HG03442 (cell line): ENCODE measurements at regions not wholly inside any gene's neighbourhood (a gene's known extent, or its start where the extent isn't known, plus 50 kb on each side); places are given as distances from the start of the nearest gene placed in this dataset.
"Not testable (repeated sequence)": the region's sequence is repeated elsewhere in the genome, so short reads cannot be mapped to it uniquely, and the experiment has no call there.

ENCODE experiments used
- ATAC-seq: cut with Tn5 transposase; IDR thresholded peaks from one replicate; pipeline ENCODE4 v1.9.1; 2021; ENCODE audit warnings: mild to moderate bottlenecking, moderate library complexity; ENCODE audit not compliant: unreplicated experiment

DNA sequence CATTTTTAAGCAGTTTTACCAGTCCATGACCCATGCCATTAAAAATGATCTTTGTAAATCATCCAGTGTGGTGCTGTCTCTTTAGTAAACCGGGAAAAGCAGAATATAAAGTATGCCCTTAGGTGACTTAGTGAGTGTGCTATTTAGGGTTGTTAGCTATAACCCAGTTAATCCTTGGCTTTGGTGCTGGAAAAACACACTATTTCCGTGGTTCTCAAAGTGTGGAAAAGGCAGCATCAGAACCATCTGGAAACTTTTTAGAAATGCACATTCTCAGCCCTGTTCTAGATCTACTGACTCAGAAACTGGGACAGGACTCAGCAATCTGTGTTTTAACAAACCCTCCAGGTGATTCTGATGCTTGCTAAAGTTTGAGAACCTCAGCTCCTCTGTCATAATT, 123.6 kb upstream of the ZNF608 start:
- ATAC-seq, result no peak

- ATAC-seq, result no peak
Observed at GRCh38 chr5:124871303-124871702, 124.9 kb upstream of the ZNF608 start.

DNA sequence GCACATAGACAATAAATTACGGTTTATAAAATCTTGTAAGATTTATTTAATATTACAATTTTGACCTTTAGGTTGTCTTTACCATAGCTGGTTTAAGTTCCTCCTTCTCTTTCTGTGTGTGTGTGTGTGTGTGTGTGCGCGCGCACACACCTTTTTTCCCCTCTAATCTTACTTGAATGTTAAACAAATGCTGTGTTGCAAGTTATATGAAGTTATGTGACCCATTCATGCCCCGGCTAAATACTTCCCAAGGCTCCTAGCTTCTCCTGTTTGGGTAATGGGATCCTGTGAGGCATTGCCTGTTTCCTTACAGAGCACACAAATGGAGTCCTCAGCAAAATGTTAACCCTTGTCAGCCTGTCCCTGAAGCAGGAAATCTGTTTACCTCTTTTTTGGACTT, 125.6 kb upstream of the ZNF608 start:
- ATAC-seq, result no peak

DNA sequence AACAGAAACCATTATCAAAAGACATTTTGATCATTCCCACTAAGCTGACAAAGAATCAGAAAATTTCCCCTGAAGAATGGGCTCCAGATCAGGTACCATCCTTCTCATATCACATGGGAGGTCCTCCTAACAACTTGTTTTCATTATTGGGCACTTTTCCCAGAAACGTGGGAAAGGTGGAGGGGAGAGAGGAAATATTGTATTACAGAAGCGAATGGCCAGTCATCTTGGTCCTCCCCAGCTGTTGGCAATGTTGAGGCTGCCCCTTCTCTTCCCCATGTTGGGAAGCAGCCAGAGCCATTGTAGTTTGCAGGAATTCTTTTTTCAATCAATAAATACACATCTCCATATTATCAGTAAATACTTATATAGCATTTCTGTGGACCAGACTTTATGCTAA, 126.2 kb upstream of the ZNF608 start:
- no peak for ATAC-seq

DNA sequence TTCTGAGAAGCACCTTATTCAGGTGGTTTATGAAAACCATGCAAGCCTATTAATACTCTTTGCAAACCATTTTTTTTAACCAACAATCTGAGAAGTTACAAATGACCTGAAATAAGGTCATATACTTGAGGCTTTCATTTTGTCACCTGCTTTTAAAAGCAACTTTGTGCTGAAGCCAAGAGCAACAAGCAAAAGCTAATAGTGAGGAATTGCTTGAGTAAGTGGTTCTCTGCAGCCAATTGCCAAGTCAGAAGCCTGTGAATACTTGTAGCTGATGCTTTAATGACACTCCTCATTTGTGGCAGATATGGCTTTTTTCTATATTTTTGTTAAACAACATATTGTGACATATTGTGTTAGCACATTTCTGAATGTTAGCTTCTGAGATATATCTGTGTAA, 126.7 kb upstream of the ZNF608 start:
- no peak for ATAC-seq

DNA sequence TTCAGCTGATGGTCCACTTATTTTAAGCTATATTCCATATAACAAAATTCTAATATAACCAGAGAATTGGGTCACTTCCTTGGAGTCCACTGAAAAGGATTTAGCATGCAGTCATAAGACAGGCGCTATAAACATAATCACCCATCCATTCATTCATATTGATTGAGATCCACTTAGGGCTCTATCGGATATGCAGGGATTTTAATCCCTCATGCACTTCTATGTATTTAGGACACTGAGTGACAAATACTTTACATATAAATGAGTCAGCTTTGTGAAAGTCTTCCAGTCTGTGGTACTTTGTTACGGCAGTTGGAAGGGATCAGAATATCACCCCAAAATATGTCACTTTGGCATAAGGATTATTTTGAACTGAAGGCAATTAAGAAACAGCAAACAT, 127.3 kb upstream of the ZNF608 start:
- ATAC-seq, result no peak

GRCh38 chr5:124876566-124876965, 130.1 kb upstream of the ZNF608 start:
- ATAC-seq, result no peak

DNA sequence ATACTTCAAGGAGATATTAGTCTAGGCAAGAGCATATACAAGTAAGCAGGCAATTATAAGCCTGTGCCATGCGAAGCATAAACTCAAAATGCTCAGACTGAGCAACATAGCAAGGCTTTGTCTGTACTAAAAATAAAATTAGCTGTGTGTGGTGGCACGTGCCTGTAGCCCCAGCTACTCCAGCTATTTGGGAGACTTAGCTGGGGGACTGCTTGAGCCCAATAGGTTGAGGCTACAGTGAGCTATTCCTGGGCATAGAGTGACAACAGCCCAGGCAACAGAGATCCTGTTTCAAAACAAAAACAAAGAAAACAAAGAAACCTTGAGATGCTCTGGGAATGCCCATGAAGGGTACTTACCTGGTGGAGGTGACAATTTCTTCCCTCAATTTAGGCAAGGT, 130.5 kb upstream of the ZNF608 start:
- no peak for ATAC-seq

DNA sequence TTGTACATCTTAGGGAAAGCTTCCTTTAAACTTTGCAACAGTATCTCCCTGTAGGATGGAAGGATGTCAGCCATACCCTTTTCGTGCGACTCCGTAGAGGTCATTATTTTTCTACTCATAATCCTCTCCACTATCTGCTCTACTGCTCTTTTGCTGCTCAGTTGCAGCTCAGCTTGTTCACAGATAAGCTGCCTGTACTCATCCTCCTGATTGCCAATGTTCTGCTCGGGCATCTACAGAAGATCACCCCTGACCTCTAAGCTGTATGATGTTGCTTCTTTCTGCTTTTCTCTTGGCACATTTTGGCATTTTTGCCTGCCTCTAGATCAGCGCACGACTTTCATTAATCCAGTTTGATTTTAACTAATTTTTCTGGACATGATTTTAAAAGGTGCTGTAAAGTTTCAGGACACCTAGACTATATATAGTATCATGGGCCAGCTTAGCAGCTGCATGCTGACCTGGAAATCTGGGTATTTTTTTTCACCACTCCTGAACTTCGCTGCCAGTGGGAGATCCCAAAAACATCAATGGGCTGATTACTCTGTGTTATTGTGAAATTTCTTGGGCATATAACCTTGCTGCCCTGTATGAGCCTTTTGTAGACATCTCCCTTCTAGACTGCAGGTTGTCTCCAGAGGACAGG, 131.2 kb upstream of the ZNF608 start:
- no peak for ATAC-seq

DNA sequence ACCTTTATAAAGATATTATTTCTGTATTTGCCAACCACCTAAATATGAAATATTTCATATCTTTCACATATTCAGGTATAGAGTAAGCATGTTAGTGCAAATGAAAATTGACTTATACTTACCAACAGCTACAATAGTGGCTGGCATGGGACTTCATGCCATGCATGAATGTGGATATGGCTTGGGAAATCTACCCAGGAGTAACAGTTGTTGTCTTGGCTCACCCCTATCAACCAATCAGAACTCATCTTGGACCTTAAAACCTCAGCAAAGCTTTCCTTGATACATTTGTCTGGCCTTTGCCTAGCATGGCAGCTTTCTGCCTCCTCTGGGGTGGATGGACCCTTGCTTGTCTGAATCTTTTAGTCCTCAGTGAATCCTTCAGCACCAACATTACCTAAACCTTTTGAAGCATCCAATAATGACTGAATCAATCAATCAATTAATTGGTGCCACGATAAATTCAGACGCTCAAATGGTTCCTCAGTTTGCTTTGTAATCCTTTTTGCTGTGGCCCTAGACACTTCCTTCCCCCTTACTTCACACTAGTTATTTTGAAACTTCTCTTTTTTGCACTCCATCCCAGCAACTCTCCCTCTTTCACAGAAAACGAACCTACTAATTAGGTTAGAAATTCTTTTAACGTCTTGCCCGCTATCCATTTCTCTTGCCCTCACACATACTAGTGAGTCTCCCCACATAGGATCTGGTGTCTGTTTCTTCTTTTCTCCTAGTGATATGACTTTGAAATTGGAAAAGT, 132.3 kb upstream of the ZNF608 start:
- ATAC-seq, result no peak

- no peak for ATAC-seq
Observed at GRCh38 chr5:124880903-124881697, 134.7 kb upstream of the ZNF608 start.

- ATAC-seq, result no peak
Observed at GRCh38 chr5:124883681-124884080, 137.2 kb upstream of the ZNF608 start.

GRCh38 chr5:124884114-124884513, 137.7 kb upstream of the ZNF608 start:
- no peak for ATAC-seq

DNA sequence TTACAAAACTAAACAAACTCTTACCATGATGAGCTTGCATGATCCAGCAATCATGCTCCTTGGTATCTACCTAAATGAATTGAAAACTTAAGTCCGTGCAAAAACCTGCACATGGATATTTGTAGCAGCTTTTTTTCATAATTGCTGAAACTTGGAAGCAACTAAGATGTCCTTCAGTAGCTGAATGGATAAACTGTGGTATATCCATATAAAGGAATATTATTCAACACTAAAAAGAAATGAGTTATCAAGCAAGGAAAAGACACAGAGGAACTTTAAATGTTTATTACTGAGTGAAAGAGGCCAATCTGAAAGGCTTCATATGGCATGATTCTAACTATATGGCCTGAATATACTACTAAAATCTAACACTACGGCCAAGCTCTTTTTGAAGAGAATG, 139.1 kb upstream of the ZNF608 start:
- no peak for ATAC-seq

- no peak for ATAC-seq
Observed at GRCh38 chr5:124887223-124887622, 140.8 kb upstream of the ZNF608 start.

DNA sequence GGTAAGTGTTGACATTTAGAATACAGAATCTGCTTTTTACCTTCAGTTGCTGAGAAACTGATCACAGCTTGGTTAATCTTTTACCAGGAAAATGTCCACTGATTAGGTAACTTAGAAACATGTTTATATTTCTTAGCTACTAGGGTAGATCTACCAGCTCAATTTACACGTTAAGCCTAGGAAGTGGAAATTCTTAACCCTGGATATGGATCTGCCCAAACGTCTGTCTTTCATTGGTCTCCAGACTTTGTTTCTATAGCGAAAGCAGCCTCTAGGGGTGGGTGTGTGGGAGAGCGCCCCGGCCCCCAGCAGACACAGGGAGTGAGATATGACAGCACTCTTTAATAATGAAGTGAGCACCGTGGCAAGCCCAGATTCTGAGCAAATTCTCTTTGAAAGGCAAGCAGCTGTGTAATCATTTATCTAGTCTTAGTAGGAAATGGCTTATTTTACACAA, 141.6 kb upstream of the ZNF608 start:
- ATAC-seq, result no peak

GRCh38 chr5:124888622-124889485, 142.4 kb upstream of the ZNF608 start:
- ATAC-seq, result no peak

- ATAC-seq, result no peak
Observed at GRCh38 chr5:124889486-124889825, 143.0 kb upstream of the ZNF608 start.

GRCh38 chr5:124889850-124890249, 143.4 kb upstream of the ZNF608 start:
- ATAC-seq, result no peak

DNA sequence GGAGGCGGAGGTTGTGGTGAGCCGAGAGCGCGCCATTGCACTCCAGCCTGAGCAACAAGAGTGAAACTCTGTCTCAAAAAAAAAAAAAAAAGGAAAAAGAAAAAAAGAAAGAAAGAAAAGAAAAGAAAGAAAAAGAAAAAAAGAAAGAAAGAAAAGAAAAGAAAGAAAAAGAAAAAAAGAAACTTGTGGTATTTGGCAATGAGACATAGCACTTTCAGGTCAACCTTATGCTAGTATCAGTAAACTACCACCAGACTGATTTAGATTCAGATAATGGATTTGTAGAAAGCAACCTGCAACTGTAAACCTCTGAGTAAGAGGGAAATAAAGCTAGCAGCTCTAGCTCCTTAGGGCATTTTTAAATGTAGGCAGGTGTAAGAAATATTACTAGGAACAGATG, 144.0 kb upstream of the ZNF608 start:
- ATAC-seq, result not testable (repeated sequence)

- no peak for ATAC-seq
Observed at GRCh38 chr5:124891179-124891578, 144.7 kb upstream of the ZNF608 start.
